ENCODE measurements at regions not wholly inside any gene's neighbourhood (a gene's known extent, or its start where the extent isn't known, plus 50 kb on each side); places are given as distances from the start of the nearest gene placed in this dataset.

- no peak for TF ChIP-seq POLR2AphosphoS5 (IDR thresholded peaks at IDR 0.05; ENCODE audit: low read depth, low read length)
- TF ChIP-seq POLR2A (IDR thresholded peaks at IDR 0.05; ENCODE audit: low read depth, low read length): no peak
Measured at GRCh38 chr2:235381261-235381912, 112.5 kb upstream of the AGAP1 start.
